Fibroblast of the aortic adventitia (primary cell): ENCODE measurements at regions not wholly inside any gene's neighbourhood (a gene's known extent, or its start where the extent isn't known, plus 50 kb on each side); places are given as distances from the start of the nearest gene placed in this dataset.
"Not testable (repeated sequence)": the region's sequence is repeated elsewhere in the genome, so short reads cannot be mapped to it uniquely, and the experiment has no call there.

Source experiments
- DNase-seq: peaks from one replicate; pipeline ENCODE4 v3.0.0-alpha.2; 2010; ENCODE audit warnings: low read depth
- H3K4me3 ChIP-seq: 2 replicates; pipeline ENCODE4 v1.5.1; 2011; ENCODE audit warnings: low read depth, mild to moderate bottlenecking, control low read depth, low read length, moderate library complexity
- CTCF ChIP-seq: IDR thresholded peaks from 2 replicates; pipeline ENCODE4 v1.5.1; 2011; ENCODE audit warnings: mild to moderate bottlenecking, low read length, control low read depth, inconsistent platforms; ENCODE audit not compliant: insufficient read depth
- small RNA-seq: library from RNA; depleted of rRNA; stranded (forward); fragments of <200 nt; gene quantifications from one replicate; pipeline ENCODE3, GENCODE V24; 2012

- DNase-seq: no peak
- no peak overlapping the region for H3K4me3 ChIP-seq
- TF ChIP-seq CTCF: no peak
Measured at GRCh38 chr7:98779800-98780587, 89.8 kb downstream of the TMEM130 start.

GRCh38 chr7:98784216-98784785, 85.5 kb downstream of the TMEM130 start:
- TF ChIP-seq CTCF: no peak
- H3K4me3 ChIP-seq: no peak overlapping the region
- DNase-seq: no peak

GRCh38 chr7:98785929-98786571, 83.8 kb downstream of the TMEM130 start:
- DNase-seq: no peak
- TF ChIP-seq CTCF: no peak
- no peak overlapping the region for H3K4me3 ChIP-seq

- DNase-seq: peak; percentile 63
- no peak overlapping the region for H3K4me3 ChIP-seq
- no peak for TF ChIP-seq CTCF
Measured at GRCh38 chr7:98788966-98789365, 80.8 kb downstream of the TMEM130 start.

- DNase-seq, H3K4me3 ChIP-seq: not testable (repeated sequence)
Measured at GRCh38 chr7:98794453-98794852, 75.4 kb downstream of the TMEM130 start.

GRCh38 chr7:98795741-98796493, 73.9 kb downstream of the TMEM130 start:
- TF ChIP-seq CTCF: no peak
- DNase-seq: peak; percentile 13
- H3K4me3 ChIP-seq: no peak overlapping the region

Small RNAs in the stretch of these regions (small RNA-seq; reads per million reads assigned to genes)
- gene RNU6-393P: 0.32 reads per million
